Endothelial cell (in vitro differentiated cells): ENCODE measurements at regions not wholly inside any gene's neighbourhood (a gene's known extent, or its start where the extent isn't known, plus 50 kb on each side); places are given as distances from the start of the nearest gene placed in this dataset.

Source experiments
- DNase-seq: peaks from one replicate; pipeline ENCODE4 v3.0.0; 2021; ENCODE audit warnings: low spot score
- H3K27ac Mint-ChIP-seq: one replicate; pipeline ENCODE4 v1.8.0; 2021; ENCODE audit warnings: mixed read lengths, inconsistent platforms; ENCODE audit not compliant: unreplicated experiment
- H3K27me3 Mint-ChIP-seq: one replicate; pipeline ENCODE4 v1.8.0; 2021; ENCODE audit warnings: mild to moderate bottlenecking, moderate library complexity, mixed read lengths, inconsistent platforms; ENCODE audit not compliant: unreplicated experiment
- H3K36me3 Mint-ChIP-seq: one replicate; pipeline ENCODE4 v1.8.0; 2021; ENCODE audit warnings: mild to moderate bottlenecking, low read depth, mixed read lengths, inconsistent platforms; ENCODE audit not compliant: unreplicated experiment
- H3K4me1 Mint-ChIP-seq: one replicate; pipeline ENCODE4 v1.8.0; 2021; ENCODE audit warnings: mild to moderate bottlenecking, mixed read lengths, inconsistent platforms; ENCODE audit not compliant: unreplicated experiment
- H3K4me3 Mint-ChIP-seq: one replicate; pipeline ENCODE4 v1.8.0; 2021; ENCODE audit warnings: mild to moderate bottlenecking, mixed read lengths, inconsistent platforms; ENCODE audit not compliant: unreplicated experiment
- H3K9me3 Mint-ChIP-seq: one replicate; pipeline ENCODE4 v1.8.0; 2021; ENCODE audit warnings: mixed read lengths, inconsistent platforms; ENCODE audit not compliant: unreplicated experiment
- CTCF ChIP-seq: fragments of 200-600 bp; sonication (generic); IDR thresholded peaks from one replicate; pipeline ENCODE4 v1.5.0; 2021; ENCODE audit warnings: antibody characterized with exemption; ENCODE audit not compliant: unreplicated experiment

GRCh38 chr1:87884581-87884980, 555.9 kb downstream of the LMO4 start:
- no peak for DNase-seq
- Mint-ChIP-seq H3K27me3 (peaks cover 2% of the 10 kb centered on the region), H3K9me3 (no peaks in the 10 kb centered on the region), H3K36me3 (no peaks in the 10 kb centered on the region), H3K4me1 (no peaks in the 10 kb centered on the region), H3K27ac (no peak overlapping the region), H3K4me3 (no peak overlapping the region)
- no peak for TF ChIP-seq CTCF

GRCh38 chr1:87885278-87886025, 556.8 kb downstream of the LMO4 start:
- no peak overlapping the region for H3K27ac Mint-ChIP-seq
- no peaks in the 10 kb centered on the region for H3K9me3 Mint-ChIP-seq
- TF ChIP-seq CTCF, result no peak
- no peaks in the 10 kb centered on the region for H3K4me1 Mint-ChIP-seq
- DNase-seq, result no peak
- H3K4me3 Mint-ChIP-seq, result no peak overlapping the region
- no peaks in the 10 kb centered on the region for H3K27me3 Mint-ChIP-seq
- H3K36me3 Mint-ChIP-seq, result no peaks in the 10 kb centered on the region

- Mint-ChIP-seq H3K27me3 (no peaks in the 10 kb centered on the region), H3K36me3 (no peaks in the 10 kb centered on the region)
- TF ChIP-seq CTCF, result no peak
These were observed 558.4 kb downstream of the LMO4 start for GRCh38 chr1:87887100-87887499.

GRCh38 chr1:87888446-87888845, 559.8 kb downstream of the LMO4 start:
- Mint-ChIP-seq H3K4me1 (peaks cover 8% of the 10 kb centered on the region), H3K36me3 (no peaks in the 10 kb centered on the region), H3K4me3 (no peak overlapping the region), H3K27ac (no peak overlapping the region), H3K9me3 (no peaks in the 10 kb centered on the region), H3K27me3 (no peaks in the 10 kb centered on the region)
- TF ChIP-seq CTCF, result no peak
- DNase-seq, result no peak

More at GRCh38 chr1:87887100-87887499, 558.4 kb downstream of the LMO4 start:
- Mint-ChIP-seq H3K27ac (no peak overlapping the region), H3K4me3 (no peak overlapping the region), H3K9me3 (no peaks in the 10 kb centered on the region), H3K4me1 (peaks cover 8% of the 10 kb centered on the region)
- DNase-seq, result no peak

- no peak overlapping the region for H3K4me3 Mint-ChIP-seq
These were observed 565.4 kb downstream of the LMO4 start for GRCh38 chr1:87894062-87894461.

More at GRCh38 chr1:87894062-87894461, 565.4 kb downstream of the LMO4 start:
- no peak for DNase-seq
- TF ChIP-seq CTCF, result no peak
- Mint-ChIP-seq H3K4me1 (peaks cover 8% of the 10 kb centered on the region), H3K27ac (no peak overlapping the region), H3K36me3 (no peaks in the 10 kb centered on the region), H3K27me3 (no peaks in the 10 kb centered on the region), H3K9me3 (no peaks in the 10 kb centered on the region)
